Activated naive CD8-positive, alpha-beta T cell treated with anti-CD3 and anti-CD28 coated beads, Interleukin-2, amount 10 ng/mL, durations not matched to agents 7 days and 5 days (primary cell): ENCODE measurements at regions not wholly inside any gene's neighbourhood (a gene's known extent, or its start where the extent isn't known, plus 50 kb on each side); places are given as distances from the start of the nearest gene placed in this dataset.

ENCODE experiments used
- ATAC-seq: fragments of 150-1000 bp; cut with Tn5 transposase; one replicate; pipeline ENCODE4 v1.10.0; 2021; ENCODE audit warnings: low read depth, moderate library complexity
- POLR2A ChIA-PET: fragments of 350-600 bp; sonication (Branson Sonifier 250); formaldehyde crosslinking; loops from one replicate; lab custom pipeline; 2021; ENCODE audit warnings: antibody characterized with exemption; lab: Charles Lee
- DNase-seq: peaks from one replicate; pipeline ENCODE4 v3.0.0; 2021
- H3K27ac Mint-ChIP-seq: one replicate; pipeline ENCODE4 v1.8.0; 2022; ENCODE audit warnings: mild to moderate bottlenecking, mixed read lengths
- H3K27me3 Mint-ChIP-seq: one replicate; pipeline ENCODE4 v1.8.0; 2022; ENCODE audit warnings: mild to moderate bottlenecking, moderate library complexity, mixed read lengths
- H3K36me3 Mint-ChIP-seq: one replicate; pipeline ENCODE4 v1.8.0; 2021; ENCODE audit warnings: mild to moderate bottlenecking, mixed read lengths
- H3K4me1 Mint-ChIP-seq: one replicate; pipeline ENCODE4 v1.8.0; 2021; ENCODE audit warnings: mixed read lengths
- H3K4me3 Mint-ChIP-seq: one replicate; pipeline ENCODE4 v1.8.0; 2022; ENCODE audit warnings: mild to moderate bottlenecking, moderate library complexity, mixed read lengths
- H3K9me3 Mint-ChIP-seq: one replicate; pipeline ENCODE4 v1.8.0; 2021; ENCODE audit warnings: mixed read lengths

DNA sequence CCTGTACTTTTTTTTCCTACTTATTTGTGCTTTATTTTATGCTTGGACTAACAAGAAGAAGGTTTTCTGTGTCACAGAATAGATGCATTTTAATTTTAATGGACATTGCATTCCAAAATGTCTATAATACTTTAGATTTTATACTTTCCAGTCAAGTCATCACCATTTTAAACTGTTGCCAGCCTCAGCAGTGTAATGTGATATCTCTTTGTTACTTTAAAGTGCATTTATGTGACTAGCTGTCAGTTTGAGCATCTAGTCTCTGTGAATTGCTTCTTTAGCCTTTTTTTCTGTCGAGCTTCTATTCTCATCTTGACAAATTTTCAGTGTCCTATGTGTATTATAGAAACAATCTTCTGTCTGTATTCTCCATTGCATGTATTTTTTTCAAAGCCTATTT lies 511.4 kb upstream of the CBLB start:
- POLR2A ChIA-PET: no interaction called here

DNA sequence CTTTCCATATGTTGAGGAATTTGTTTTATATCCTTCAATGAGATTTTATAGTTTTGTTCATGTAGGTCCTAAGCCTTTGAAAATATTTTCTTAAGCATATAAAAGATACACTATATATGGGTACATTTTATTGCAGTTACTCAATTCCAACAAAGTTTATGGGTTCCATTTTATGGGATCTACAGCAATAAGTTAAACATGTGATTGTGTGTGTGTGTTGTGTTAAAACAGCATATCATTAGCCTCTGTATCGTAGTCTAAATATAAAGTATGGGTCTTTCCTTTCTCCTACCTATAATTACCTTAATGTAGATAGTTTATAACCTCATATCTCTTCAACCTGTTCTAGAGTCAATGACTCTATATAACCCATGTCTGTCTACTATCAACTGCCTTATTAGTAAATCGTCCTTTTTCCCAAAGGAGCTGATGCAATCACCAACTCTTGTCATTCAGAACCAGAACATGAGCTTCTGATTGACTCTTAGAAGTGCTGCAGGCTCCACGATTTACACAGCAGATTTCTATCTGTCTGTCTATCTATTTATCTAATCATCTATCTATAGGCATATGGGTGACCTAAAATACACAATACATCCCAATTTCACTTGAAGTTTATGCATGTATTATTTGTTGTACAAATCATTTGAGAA lies 512.6 kb upstream of the CBLB start:
- Mint-ChIP-seq H3K4me1 (no peaks in the 10 kb centered on the region), H3K9me3 (peaks cover 5% of the 10 kb centered on the region), H3K27me3 (peaks cover 1% of the 10 kb centered on the region), H3K4me3 (no peak overlapping the region), H3K36me3 (no peaks in the 10 kb centered on the region), H3K27ac (no peak overlapping the region)
- no peak for ATAC-seq
- no peak for DNase-seq
- POLR2A ChIA-PET: no interaction called here

More for the DNA sequence above, 511.4 kb upstream of the CBLB start:
- Mint-ChIP-seq H3K4me3 (no peak overlapping the region), H3K27me3 (no peaks in the 10 kb centered on the region), H3K27ac (no peak overlapping the region), H3K36me3 (no peaks in the 10 kb centered on the region), H3K9me3 (peaks cover 1% of the 10 kb centered on the region), H3K4me1 (no peaks in the 10 kb centered on the region)
- DNase-seq (no peak), ATAC-seq (no peak)

DNA sequence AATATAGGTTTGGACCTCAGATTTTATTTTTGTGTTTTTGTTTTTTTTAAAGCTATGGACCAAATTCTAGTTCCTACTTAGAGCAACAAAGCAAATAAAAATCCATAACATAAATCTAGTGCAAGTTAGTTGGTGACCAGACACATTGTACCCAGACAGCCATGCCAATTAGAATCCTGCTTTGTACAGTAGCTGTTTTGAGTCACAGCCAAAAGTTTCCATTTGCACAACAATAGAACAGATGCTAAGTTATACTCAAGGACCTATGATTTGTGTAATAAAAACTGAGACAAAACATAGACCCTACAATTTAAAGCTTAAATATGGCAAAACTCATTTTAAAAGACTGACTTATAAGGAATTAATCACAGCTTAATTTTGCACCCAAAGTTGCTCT lies 513.1 kb upstream of the CBLB start:
- no peak overlapping the region for H3K4me3 Mint-ChIP-seq
- no peak for DNase-seq
- H3K9me3 Mint-ChIP-seq: peaks cover 5% of the 10 kb centered on the region
- no peak overlapping the region for H3K27ac Mint-ChIP-seq
- POLR2A ChIA-PET: no interaction called here
- no peaks in the 10 kb centered on the region for H3K4me1 Mint-ChIP-seq
- no peak for ATAC-seq
- no peaks in the 10 kb centered on the region for H3K36me3 Mint-ChIP-seq
- H3K27me3 Mint-ChIP-seq: peaks cover 1% of the 10 kb centered on the region

DNA sequence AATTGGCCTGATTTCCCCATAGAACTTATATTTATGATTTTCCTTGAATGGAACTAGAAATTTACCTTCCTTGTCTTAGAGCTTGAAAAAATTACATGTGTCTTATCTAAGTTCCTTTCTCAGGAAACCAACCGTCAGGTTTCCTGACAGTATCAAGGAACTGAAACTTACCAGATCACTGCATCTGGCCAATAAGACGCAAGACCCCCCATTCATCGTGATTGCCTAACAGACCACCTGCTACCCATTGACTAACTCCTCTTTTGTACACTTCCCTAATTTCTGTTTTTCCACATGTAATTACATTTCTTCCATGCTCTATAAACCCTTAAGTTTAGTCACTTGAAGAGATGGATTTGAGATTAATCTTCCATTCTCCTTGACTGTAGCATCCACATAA lies 517.2 kb upstream of the CBLB start:
- Mint-ChIP-seq H3K9me3 (peaks cover 5% of the 10 kb centered on the region), H3K4me1 (no peaks in the 10 kb centered on the region), H3K36me3 (no peaks in the 10 kb centered on the region), H3K4me3 (no peak overlapping the region), H3K27ac (no peak overlapping the region), H3K27me3 (peaks cover 1% of the 10 kb centered on the region)
- POLR2A ChIA-PET: no interaction called here
- ATAC-seq (no peak), DNase-seq (no peak)

DNA sequence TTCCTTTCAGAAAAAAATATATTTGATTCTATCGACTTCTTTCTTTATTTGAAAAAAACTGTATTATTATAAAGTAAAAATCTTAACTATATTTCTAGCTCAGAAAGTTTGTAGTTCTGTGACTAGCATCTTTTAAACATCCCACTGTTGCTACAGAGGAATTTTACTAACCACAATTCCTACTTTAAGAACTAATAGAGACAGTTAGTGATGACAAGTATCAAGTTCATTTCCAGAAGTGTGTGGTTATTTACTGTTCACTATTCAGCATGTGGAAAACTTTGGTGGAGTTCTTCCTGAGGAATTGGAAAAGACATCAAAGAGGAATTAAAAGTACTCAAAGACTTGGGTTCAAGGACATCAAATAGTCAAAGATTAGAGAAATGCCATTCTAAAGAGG lies 524.1 kb upstream of the CBLB start:
- ATAC-seq (no peak), DNase-seq (no peak)
- Mint-ChIP-seq H3K9me3 (no peaks in the 10 kb centered on the region), H3K4me3 (no peak overlapping the region), H3K27me3 (no peaks in the 10 kb centered on the region), H3K27ac (no peak overlapping the region), H3K36me3 (no peaks in the 10 kb centered on the region), H3K4me1 (no peaks in the 10 kb centered on the region)
- POLR2A ChIA-PET: no interaction called here

DNA sequence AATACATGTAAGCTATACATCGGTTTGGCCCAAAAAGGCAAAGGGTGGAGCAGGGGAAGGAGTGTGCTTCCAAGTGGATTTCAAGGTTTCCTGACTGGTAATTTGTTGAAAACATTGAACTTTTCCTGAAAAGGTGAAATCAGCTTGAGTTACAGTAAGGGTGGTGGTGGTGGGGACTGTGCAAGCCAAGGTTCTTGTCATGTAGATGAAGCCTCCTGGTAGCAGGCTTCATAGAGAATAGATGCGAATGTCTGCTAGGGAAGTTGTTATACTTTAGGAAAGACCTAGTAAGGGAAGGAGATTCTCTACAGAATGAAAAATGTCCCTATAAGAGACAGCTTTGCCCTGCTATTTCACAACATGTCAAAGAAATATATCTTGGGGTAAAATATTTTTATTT lies 528.2 kb upstream of the CBLB start:
- no peak for ATAC-seq
- no peaks in the 10 kb centered on the region for H3K36me3 Mint-ChIP-seq
- no peak overlapping the region for H3K27ac Mint-ChIP-seq
- H3K9me3 Mint-ChIP-seq: no peaks in the 10 kb centered on the region
- POLR2A ChIA-PET: no interaction called here
- no peak for DNase-seq
- H3K4me1 Mint-ChIP-seq: no peaks in the 10 kb centered on the region
- no peak overlapping the region for H3K4me3 Mint-ChIP-seq
- no peaks in the 10 kb centered on the region for H3K27me3 Mint-ChIP-seq

DNA sequence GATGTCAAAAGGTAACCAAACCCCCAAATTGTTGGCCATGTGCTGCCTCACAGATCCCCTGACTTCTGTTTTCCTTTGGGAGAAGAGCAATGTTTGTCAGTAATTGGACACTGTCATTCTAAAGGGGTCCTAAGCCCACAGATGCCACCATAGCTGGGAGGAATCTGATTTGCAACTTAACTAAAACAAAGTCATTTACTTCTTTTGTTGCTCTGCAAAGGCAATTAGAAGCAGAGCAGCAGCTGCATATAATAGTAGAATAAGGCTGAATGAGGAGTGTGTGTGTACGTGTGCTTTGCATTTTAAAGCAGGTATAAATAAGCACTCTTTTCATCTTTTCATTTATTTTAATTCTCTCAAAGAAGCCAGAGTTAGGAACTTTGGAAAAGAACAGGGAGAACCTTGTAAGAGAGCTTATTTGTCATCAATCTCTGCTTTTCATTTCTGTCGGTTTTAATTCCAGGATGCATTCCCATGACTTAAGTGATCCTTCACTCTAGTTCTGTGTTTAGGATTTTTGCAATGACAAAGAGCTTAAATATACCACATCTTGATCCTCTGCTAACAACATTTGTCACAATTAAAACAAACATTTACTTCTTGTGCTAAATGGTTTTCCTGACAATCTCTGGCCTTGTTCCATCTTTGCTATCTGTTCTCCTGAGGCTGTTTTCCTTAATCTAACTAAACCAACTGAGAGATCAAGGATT lies 530.2 kb upstream of the CBLB start:
- H3K9me3 Mint-ChIP-seq: peaks cover 1% of the 10 kb centered on the region
- POLR2A ChIA-PET: no interaction called here
- H3K36me3 Mint-ChIP-seq: no peaks in the 10 kb centered on the region
- no peak overlapping the region for H3K4me3 Mint-ChIP-seq
- DNase-seq (no peak), ATAC-seq (no peak)
- no peaks in the 10 kb centered on the region for H3K4me1 Mint-ChIP-seq
- no peak overlapping the region for H3K27ac Mint-ChIP-seq
- no peaks in the 10 kb centered on the region for H3K27me3 Mint-ChIP-seq

DNA sequence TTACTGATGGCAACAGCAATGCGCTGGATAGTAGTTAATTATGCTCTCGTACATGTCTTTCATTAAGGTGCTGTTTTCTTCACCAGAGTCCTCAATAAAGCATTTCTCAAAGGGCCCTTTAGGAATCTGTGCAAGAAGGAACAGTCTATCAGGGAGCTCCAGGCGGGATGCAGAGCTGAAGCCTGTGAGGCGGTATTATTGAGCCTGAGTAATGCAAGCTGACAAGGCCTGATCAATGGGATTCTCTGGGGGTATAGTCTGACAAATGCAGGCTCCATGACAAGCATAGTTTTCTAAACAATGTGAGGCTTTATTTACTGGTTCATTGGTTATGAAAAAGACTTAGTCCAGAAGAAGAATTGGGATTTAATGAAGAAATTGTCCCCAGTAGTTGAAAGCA lies 530.9 kb upstream of the CBLB start:
- POLR2A ChIA-PET: no interaction called here
- H3K4me1 Mint-ChIP-seq: no peaks in the 10 kb centered on the region

DNA sequence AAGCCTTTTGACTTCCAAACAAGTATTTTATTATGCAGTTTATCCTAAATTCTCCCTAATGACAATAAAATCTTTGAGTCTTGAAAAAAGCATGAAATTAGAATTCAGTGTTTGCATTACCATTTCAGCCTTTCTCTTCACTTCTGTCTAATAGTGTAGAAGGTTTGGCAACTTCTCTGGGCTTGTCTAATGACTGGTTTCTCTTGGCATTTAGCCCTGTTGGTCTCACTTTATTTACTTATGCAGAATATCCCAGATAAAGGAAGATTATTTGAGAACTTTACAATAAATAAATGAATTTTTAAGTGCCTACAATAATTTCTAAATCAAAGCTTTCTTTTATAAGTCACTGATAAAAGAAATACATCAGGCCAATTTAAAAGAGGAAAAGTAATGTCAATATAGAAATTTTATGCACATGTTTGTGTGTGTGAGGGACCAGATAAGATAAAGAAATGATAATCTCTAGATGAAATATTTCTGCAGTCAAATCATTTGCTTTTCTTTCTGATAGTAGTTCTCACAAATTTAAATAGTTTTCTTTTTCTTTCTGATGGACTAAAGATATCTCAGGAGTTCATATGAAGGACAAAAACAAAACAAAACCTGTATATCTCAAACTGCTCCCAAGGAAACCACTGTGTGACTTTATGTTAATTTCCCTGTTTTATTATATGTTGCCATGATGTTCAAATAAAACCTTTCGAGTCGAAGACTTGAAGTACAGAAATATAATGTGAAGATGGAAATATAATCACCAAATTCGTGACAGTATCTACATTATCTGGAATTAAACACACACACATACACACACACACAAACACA lies 533.1 kb upstream of the CBLB start:
- no peak for DNase-seq
- Mint-ChIP-seq H3K9me3 (peaks cover 1% of the 10 kb centered on the region), H3K27ac (no peak overlapping the region), H3K36me3 (no peaks in the 10 kb centered on the region), H3K27me3 (no peaks in the 10 kb centered on the region), H3K4me3 (no peak overlapping the region), H3K4me1 (no peaks in the 10 kb centered on the region)
- POLR2A ChIA-PET: no interaction called here
- ATAC-seq: no peak

More for the DNA sequence above, 530.9 kb upstream of the CBLB start:
- no peaks in the 10 kb centered on the region for H3K27me3 Mint-ChIP-seq
- ATAC-seq (no peak), DNase-seq (no peak)
- no peak overlapping the region for H3K27ac Mint-ChIP-seq
- H3K9me3 Mint-ChIP-seq: peaks cover 1% of the 10 kb centered on the region
- H3K4me3 Mint-ChIP-seq: no peak overlapping the region
- H3K36me3 Mint-ChIP-seq: no peaks in the 10 kb centered on the region

DNA sequence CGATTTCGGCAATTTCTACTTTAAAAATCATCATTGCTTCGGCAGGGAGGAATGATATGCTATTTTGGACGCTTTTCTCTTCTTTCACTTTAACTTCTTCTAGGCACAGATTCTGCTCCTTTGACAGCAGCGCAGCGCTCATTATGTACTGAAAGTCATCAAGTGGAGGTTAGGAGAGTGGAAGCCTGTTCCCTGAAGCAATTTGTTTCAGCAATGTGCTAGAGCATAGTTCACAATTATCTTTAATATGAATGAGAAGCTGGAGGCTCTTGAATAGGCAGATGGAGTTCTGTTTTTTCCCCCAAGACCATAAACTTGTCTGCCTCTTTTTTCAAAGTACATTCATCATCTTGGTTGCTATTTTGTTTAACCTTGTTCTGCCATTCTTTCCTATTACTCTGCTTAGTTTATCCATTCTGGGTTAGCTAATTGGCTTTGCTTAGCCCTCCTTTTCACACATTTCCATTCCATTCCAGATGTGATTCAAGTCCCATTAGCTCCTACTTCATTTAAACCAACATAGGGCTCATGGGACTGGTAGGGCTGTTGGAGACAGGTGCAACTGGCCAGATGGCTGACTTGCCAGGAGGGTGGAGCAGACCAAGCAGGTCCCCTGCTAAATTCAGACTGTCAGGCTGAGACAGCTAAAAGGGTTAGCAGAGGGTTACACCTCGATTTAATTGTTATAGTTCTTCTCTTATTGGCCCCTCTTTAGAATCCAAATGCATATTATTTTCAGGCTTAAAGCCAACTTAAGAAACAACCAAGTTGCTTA lies 534.7 kb upstream of the CBLB start:
- H3K36me3 Mint-ChIP-seq: no peaks in the 10 kb centered on the region
- H3K4me1 Mint-ChIP-seq: no peaks in the 10 kb centered on the region
- no peak for DNase-seq
- H3K9me3 Mint-ChIP-seq: peaks cover 2% of the 10 kb centered on the region
- POLR2A ChIA-PET: no interaction called here
- no peak overlapping the region for H3K4me3 Mint-ChIP-seq
- H3K27ac Mint-ChIP-seq: no peak overlapping the region
- no peak for ATAC-seq
- H3K27me3 Mint-ChIP-seq: no peaks in the 10 kb centered on the region

DNA sequence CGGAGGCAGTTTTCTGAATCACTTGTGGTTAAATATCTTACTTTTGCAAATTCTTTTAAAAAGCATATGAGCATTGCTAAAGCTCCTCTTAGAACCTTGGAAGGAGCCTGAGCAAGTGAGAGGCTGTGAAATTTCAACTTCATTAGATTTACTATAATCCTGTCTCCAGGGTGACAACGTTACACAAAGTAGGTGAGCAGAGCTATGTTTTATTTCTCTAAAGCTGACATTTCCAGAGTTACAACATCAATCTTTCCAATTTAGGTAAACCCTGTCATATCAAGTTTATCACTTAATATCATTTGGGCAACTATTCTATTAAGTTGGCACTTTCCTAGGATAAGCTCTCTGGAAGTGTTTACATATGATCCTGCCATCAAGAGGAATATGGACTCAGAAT lies 544.9 kb upstream of the CBLB start:
- H3K4me1 Mint-ChIP-seq: no peaks in the 10 kb centered on the region
- no peaks in the 10 kb centered on the region for H3K27me3 Mint-ChIP-seq
- DNase-seq (no peak), ATAC-seq (no peak)
- H3K36me3 Mint-ChIP-seq: no peaks in the 10 kb centered on the region
- peaks cover 6% of the 10 kb centered on the region for H3K9me3 Mint-ChIP-seq
- no peak overlapping the region for H3K4me3 Mint-ChIP-seq
- POLR2A ChIA-PET: no interaction called here
- H3K27ac Mint-ChIP-seq: no peak overlapping the region

DNA sequence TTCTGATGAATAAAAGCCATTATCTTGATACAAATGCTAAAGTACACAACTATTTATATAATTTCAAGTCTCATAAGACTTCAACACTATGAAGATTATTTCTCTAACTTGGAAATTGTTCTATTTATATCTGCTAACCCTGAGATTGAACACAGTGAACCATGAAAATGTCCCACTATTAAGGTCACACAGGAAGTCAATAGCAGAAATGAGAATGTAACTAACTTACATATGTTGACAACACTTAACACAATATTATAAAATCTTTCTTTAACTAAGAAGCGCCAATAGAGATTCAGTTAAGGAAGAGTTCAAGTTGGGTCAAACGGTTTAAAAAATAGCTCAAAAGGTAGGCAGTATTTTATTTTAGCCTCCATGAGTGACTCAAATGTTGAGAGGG lies 551.8 kb upstream of the CBLB start:
- Mint-ChIP-seq H3K4me1 (peaks cover 4% of the 10 kb centered on the region), H3K9me3 (peaks cover 2% of the 10 kb centered on the region), H3K27me3 (no peaks in the 10 kb centered on the region), H3K36me3 (peaks cover 1% of the 10 kb centered on the region), H3K4me3 (no peak overlapping the region), H3K27ac (no peak overlapping the region)
- ATAC-seq (no peak), DNase-seq (no peak)
- POLR2A ChIA-PET: no interaction called here

DNA sequence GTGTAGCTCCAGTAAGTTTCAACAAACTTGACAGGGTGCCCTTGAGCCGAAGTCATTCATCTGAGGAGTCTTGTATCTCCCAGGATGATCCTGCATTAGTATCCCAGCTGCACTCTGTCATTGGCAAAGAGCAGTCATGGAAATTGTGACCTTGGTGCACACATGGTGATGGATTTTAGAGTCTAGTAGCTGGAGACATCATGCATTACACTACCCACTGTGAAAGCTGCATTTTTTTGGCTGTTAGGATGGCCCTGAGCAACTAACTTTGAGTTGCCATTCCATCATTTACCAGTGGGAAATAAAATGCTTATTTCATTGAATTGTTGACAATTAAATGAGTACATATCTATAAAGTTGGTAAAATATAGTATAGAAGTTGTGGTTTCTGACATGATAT lies 552.6 kb upstream of the CBLB start:
- Mint-ChIP-seq H3K9me3 (peaks cover 7% of the 10 kb centered on the region), H3K27me3 (no peaks in the 10 kb centered on the region), H3K36me3 (peaks cover 4% of the 10 kb centered on the region), H3K4me1 (peaks cover 4% of the 10 kb centered on the region), H3K27ac (no peak overlapping the region), H3K4me3 (no peak overlapping the region)
- no peak for ATAC-seq
- POLR2A ChIA-PET: no interaction called here
- no peak for DNase-seq
